Peyer's patch (tissue), 4 donors: ENCODE measurements at regions not wholly inside any gene's neighbourhood (a gene's known extent, or its start where the extent isn't known, plus 50 kb on each side); places are given as distances from the start of the nearest gene placed in this dataset.

ENCODE experiments used
- POLR2A ChIP-seq, 2 donors: fragments of 450-650 bp; IDR thresholded peaks; one replicate each; pipeline ENCODE4 v1.5.1; 2017; ENCODE audit warnings: antibody characterized with exemption in 2 of 2, mild to moderate bottlenecking in 2 of 2, moderate library complexity in 2 of 2
- TF ChIP-seq, protein P1 (sequence below), 6 experiments: fragments of 450-650 bp in 4 of 6; fragments of 200-600 bp in 2 of 6; sonication (generic) in 1 of 6; IDR thresholded peaks; one replicate each; pipeline ENCODE4 v1.5.1; 2017 to 2019; ENCODE audit warnings: antibody characterized with exemption in 6 of 6, mild to moderate bottlenecking in 3 of 6, moderate library complexity in 1 of 6

DNA sequence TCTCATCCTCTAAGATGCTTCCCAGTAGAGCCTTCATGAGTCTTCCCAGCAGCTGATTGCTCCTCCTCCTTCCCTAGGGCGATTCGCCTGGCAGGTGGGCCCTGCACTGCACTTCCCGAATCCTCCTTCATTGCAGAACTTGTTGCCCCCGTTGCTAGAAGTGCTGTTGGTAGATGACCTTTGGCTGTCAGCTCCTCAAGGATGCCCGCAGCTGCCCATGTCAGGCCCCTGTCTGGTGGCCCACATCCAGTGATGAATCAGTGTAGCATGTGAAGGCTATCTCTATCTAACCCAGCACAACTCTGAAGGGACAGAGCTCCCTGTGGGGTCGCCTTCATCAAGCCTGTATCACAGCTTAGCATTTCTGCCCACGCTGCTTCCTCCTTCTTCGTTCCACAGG lies 52.1 kb upstream of the F3 start:
- TF ChIP-seq, protein P1, sequence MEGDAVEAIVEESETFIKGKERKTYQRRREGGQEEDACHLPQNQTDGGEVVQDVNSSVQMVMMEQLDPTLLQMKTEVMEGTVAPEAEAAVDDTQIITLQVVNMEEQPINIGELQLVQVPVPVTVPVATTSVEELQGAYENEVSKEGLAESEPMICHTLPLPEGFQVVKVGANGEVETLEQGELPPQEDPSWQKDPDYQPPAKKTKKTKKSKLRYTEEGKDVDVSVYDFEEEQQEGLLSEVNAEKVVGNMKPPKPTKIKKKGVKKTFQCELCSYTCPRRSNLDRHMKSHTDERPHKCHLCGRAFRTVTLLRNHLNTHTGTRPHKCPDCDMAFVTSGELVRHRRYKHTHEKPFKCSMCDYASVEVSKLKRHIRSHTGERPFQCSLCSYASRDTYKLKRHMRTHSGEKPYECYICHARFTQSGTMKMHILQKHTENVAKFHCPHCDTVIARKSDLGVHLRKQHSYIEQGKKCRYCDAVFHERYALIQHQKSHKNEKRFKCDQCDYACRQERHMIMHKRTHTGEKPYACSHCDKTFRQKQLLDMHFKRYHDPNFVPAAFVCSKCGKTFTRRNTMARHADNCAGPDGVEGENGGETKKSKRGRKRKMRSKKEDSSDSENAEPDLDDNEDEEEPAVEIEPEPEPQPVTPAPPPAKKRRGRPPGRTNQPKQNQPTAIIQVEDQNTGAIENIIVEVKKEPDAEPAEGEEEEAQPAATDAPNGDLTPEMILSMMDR (IDR thresholded peaks at IDR 0.05) = no peak
- TF ChIP-seq POLR2A (IDR thresholded peaks at IDR 0.05) = no peak
